ENCODE measurements at regions not wholly inside any gene's neighbourhood (a gene's known extent, or its start where the extent isn't known, plus 50 kb on each side); places are given as distances from the start of the nearest gene placed in this dataset.

DNA sequence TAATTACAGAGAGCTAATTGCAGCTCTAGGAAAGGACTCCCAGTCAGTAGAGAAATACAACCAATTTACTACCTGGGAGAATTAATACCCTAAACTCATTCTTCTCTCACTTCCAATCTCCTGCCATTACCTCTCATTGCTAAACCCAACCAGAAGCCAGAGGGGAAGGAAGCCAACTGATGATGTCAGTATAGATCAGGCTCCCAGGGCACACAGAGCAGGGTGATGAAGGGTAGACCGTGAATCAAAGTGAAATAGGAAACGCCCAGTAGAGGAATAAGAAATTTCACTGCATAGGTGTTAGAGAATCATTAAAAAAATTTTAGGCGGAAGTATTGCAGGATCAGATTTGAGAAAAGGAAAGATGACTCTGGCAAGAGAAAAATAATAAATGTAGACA is 456.8 kb upstream of the NXPH2 start:
- no peak for TF ChIP-seq POLR2A (IDR thresholded peaks at IDR 0.05; ENCODE audit: low read depth, low read length)
- no peak for TF ChIP-seq TAF1 (IDR thresholded peaks at IDR 0.05; ENCODE audit: low read depth, low read length)
- TF ChIP-seq POLR2AphosphoS5 (IDR thresholded peaks at IDR 0.05; ENCODE audit: low read depth, low read length): no peak

All from GM12891 (cell line).